ENCODE measurements at regions not wholly inside any gene's neighbourhood (a gene's known extent, or its start where the extent isn't known, plus 50 kb on each side); places are given as distances from the start of the nearest gene placed in this dataset.

GRCh38 chr19:31639306-31639705 is 290.1 kb upstream of the TSHZ3 start:
- no peak for TF ChIP-seq CTCF (IDR thresholded peaks at IDR 0.05)
- no peak overlapping the region for H3K27ac ChIP-seq
- H3K36me3 ChIP-seq: no peaks in the 10 kb centered on the region
- H3K4me3 ChIP-seq (ENCODE audit: low read depth in 1 of 2, low read length in 1 of 2): no peak overlapping the region
- H3K9me3 ChIP-seq: no peaks in the 10 kb centered on the region
- no peaks in the 10 kb centered on the region for H3K4me1 ChIP-seq (ENCODE audit: control insufficient read depth in 1 of 2, insufficient read depth in 1 of 2, low read depth in 1 of 2, low read length in 1 of 2)
- H3K27me3 ChIP-seq: no peaks in the 10 kb centered on the region

- no peaks in the 10 kb centered on the region for H3K9me3 ChIP-seq
- H3K4me3 ChIP-seq (ENCODE audit: low read depth in 1 of 2, low read length in 1 of 2): no peak overlapping the region
- H3K27me3 ChIP-seq: no peaks in the 10 kb centered on the region
- no peaks in the 10 kb centered on the region for H3K36me3 ChIP-seq
- H3K4me1 ChIP-seq (ENCODE audit: control insufficient read depth in 1 of 2, insufficient read depth in 1 of 2, low read depth in 1 of 2, low read length in 1 of 2): no peaks in the 10 kb centered on the region
- TF ChIP-seq CTCF (IDR thresholded peaks at IDR 0.05): no peak
- no peak overlapping the region for H3K27ac ChIP-seq
Measured at GRCh38 chr19:31641591-31641990, 292.4 kb upstream of the TSHZ3 start.

GRCh38 chr19:31648347-31648746 is 299.1 kb upstream of the TSHZ3 start:
- TF ChIP-seq CTCF (IDR thresholded peaks at IDR 0.05): no peak
- H3K27ac ChIP-seq: no peak overlapping the region
- H3K36me3 ChIP-seq: no peaks in the 10 kb centered on the region
- no peaks in the 10 kb centered on the region for H3K27me3 ChIP-seq
- no peak overlapping the region for H3K4me3 ChIP-seq (ENCODE audit: low read depth in 1 of 2, low read length in 1 of 2)
- no peaks in the 10 kb centered on the region for H3K4me1 ChIP-seq (ENCODE audit: control insufficient read depth in 1 of 2, insufficient read depth in 1 of 2, low read depth in 1 of 2, low read length in 1 of 2)
- no peaks in the 10 kb centered on the region for H3K9me3 ChIP-seq

- H3K9me3 ChIP-seq: no peaks in the 10 kb centered on the region
- no peak overlapping the region for H3K4me3 ChIP-seq (ENCODE audit: low read depth in 1 of 2, low read length in 1 of 2)
- no peaks in the 10 kb centered on the region for H3K36me3 ChIP-seq
- TF ChIP-seq CTCF (IDR thresholded peaks at IDR 0.05): no peak
- H3K27ac ChIP-seq: no peak overlapping the region
- H3K4me1 ChIP-seq (ENCODE audit: control insufficient read depth in 1 of 2, insufficient read depth in 1 of 2, low read depth in 1 of 2, low read length in 1 of 2): no peaks in the 10 kb centered on the region
- H3K27me3 ChIP-seq: no peaks in the 10 kb centered on the region
Measured at GRCh38 chr19:31656507-31656906, 307.3 kb upstream of the TSHZ3 start.

- Histone ChIP-seq H3K4me1 (ENCODE audit: control insufficient read depth in 1 of 2, insufficient read depth in 1 of 2, low read depth in 1 of 2, low read length in 1 of 2) (no peaks in the 10 kb centered on the region), H3K36me3 (no peaks in the 10 kb centered on the region), H3K9me3 (no peaks in the 10 kb centered on the region), H3K4me3 (ENCODE audit: low read depth in 1 of 2, low read length in 1 of 2) (no peak overlapping the region), H3K27ac (no peak overlapping the region), H3K27me3 (no peaks in the 10 kb centered on the region)
- no peak for TF ChIP-seq CTCF (IDR thresholded peaks at IDR 0.05)
Measured at GRCh38 chr19:31658993-31659896, 310.0 kb upstream of the TSHZ3 start.
